Activated CD8-positive, alpha-beta T cell treated with anti-CD3 and anti-CD28 coated beads for 36 hours (primary cell): ENCODE measurements at regions not wholly inside any gene's neighbourhood (a gene's known extent, or its start where the extent isn't known, plus 50 kb on each side); places are given as distances from the start of the nearest gene placed in this dataset.

Experiments used
- ATAC-seq: fragments of 200-7000 bp; cut with Tn5 transposase; one replicate; pipeline ENCODE4 v1.10.0; 2021; ENCODE audit warnings: mild to moderate bottlenecking, moderate library complexity
- CTCF ChIA-PET: fragments of 350-600 bp; sonication (Branson Sonifier 250); formaldehyde crosslinking; loops from one replicate; lab custom pipeline; 2021; ENCODE audit warnings: antibody characterized with exemption; lab: Charles Lee
- POLR2A ChIA-PET: fragments of 350-600 bp; sonication (Branson Sonifier 250); formaldehyde crosslinking; loops from one replicate; lab custom pipeline; 2021; ENCODE audit warnings: antibody characterized with exemption; lab: Charles Lee
- DNase-seq: peaks from one replicate; pipeline ENCODE4 v3.0.0-alpha.2; 2020
- H3K27ac Mint-ChIP-seq: one replicate; pipeline ENCODE4 v1.8.0; 2021; ENCODE audit warnings: mild to moderate bottlenecking, mixed read lengths
- H3K27me3 Mint-ChIP-seq: one replicate; pipeline ENCODE4 v1.8.0; 2021; ENCODE audit warnings: mixed read lengths
- H3K36me3 Mint-ChIP-seq: one replicate; pipeline ENCODE4 v1.8.0; 2021; ENCODE audit warnings: low read depth, mixed read lengths
- H3K4me1 Mint-ChIP-seq: one replicate; pipeline ENCODE4 v1.8.0; 2021; ENCODE audit warnings: low read depth, mixed read lengths
- H3K4me3 Mint-ChIP-seq: one replicate; pipeline ENCODE4 v1.8.0; 2021; ENCODE audit warnings: mild to moderate bottlenecking, moderate library complexity, mixed read lengths
- H3K9me3 Mint-ChIP-seq: one replicate; pipeline ENCODE4 v1.8.0; 2021; ENCODE audit warnings: mixed read lengths
- CTCF ChIP-seq: fragments of 200-600 bp; IDR thresholded peaks from one replicate; pipeline ENCODE4 v1.8.0; 2022; ENCODE audit warnings: antibody characterized with exemption, mild to moderate bottlenecking
- intact Hi-C: fragments of 100-400 bp; cut with micrococcal nuclease; formaldehyde crosslinking; loops from one replicate; pipeline ENCODE4 v1.10.0; 2022

DNA sequence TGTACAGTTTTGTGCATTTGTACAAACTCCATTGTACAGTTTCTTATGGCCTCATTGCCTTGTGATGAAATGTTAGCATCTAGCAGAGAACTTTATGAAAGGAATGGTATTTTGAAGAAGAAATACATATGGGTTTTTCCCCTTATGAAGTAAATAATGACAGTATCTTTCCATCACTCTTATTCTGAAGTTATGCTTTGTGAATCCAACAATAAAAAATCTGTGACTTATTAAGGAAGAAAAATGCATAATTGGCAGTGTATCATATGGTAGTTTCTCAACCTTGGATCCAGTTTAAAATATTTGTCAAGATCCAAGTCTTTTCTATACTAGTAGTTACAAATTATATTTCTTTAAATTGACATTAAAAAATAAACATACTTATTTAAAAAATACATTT is 859.1 kb upstream of the FLRT2 start:
- intact Hi-C loops, result no loop called here

GRCh38 chr14:84671776-84672175 is 858.2 kb upstream of the FLRT2 start:
- CTCF ChIA-PET, result no interaction called here
- Mint-ChIP-seq H3K27me3 (no peaks in the 10 kb centered on the region), H3K36me3 (no peaks in the 10 kb centered on the region), H3K9me3 (peaks cover 3% of the 10 kb centered on the region), H3K27ac (no peak overlapping the region), H3K4me1 (no peaks in the 10 kb centered on the region), H3K4me3 (no peak overlapping the region)
- POLR2A ChIA-PET, result no interaction called here
- ATAC-seq (no peak), DNase-seq (no peak)
- intact Hi-C loops, result no loop called here
- no peak for TF ChIP-seq CTCF

More for the DNA sequence above, 859.1 kb upstream of the FLRT2 start:
- Mint-ChIP-seq H3K4me1 (no peaks in the 10 kb centered on the region), H3K27me3 (no peaks in the 10 kb centered on the region), H3K36me3 (no peaks in the 10 kb centered on the region), H3K9me3 (peaks cover 3% of the 10 kb centered on the region), H3K4me3 (no peak overlapping the region), H3K27ac (no peak overlapping the region)
- no peak for ATAC-seq
- POLR2A ChIA-PET, result no interaction called here
- CTCF ChIA-PET, result no interaction called here
- no peak for TF ChIP-seq CTCF
- no peak for DNase-seq

- ChIA-PET CTCF (interaction anchor here (1.7 kb wide), 1 partner anchor 10 kb away, joined by 5 read pairs; no protein-coding TSS in a partner anchor), POLR2A (no interaction called here)
- DNase-seq, result no peak
- H3K9me3 Mint-ChIP-seq, result no peaks in the 10 kb centered on the region
- ATAC-seq, result no peak
- no peak for TF ChIP-seq CTCF
- H3K4me3 Mint-ChIP-seq, result no peak overlapping the region
- no peaks in the 10 kb centered on the region for H3K4me1 Mint-ChIP-seq
- H3K27ac Mint-ChIP-seq, result no peak overlapping the region
- H3K27me3 Mint-ChIP-seq, result no peaks in the 10 kb centered on the region
- intact Hi-C loops, result no loop called here
- no peaks in the 10 kb centered on the region for H3K36me3 Mint-ChIP-seq
Observed at GRCh38 chr14:84674636-84675035, 855.3 kb upstream of the FLRT2 start.

GRCh38 chr14:84686550-84686949 is 843.4 kb upstream of the FLRT2 start:
- Mint-ChIP-seq H3K27ac (no peak overlapping the region), H3K36me3 (no peaks in the 10 kb centered on the region), H3K9me3 (peaks cover 9% of the 10 kb centered on the region), H3K4me3 (no peak overlapping the region), H3K27me3 (no peaks in the 10 kb centered on the region), H3K4me1 (no peaks in the 10 kb centered on the region)
- ChIA-PET CTCF (no interaction called here), POLR2A (no interaction called here)
- intact Hi-C loops, result no loop called here
- ATAC-seq (no peak), DNase-seq (no peak)
- no peak for TF ChIP-seq CTCF

DNA sequence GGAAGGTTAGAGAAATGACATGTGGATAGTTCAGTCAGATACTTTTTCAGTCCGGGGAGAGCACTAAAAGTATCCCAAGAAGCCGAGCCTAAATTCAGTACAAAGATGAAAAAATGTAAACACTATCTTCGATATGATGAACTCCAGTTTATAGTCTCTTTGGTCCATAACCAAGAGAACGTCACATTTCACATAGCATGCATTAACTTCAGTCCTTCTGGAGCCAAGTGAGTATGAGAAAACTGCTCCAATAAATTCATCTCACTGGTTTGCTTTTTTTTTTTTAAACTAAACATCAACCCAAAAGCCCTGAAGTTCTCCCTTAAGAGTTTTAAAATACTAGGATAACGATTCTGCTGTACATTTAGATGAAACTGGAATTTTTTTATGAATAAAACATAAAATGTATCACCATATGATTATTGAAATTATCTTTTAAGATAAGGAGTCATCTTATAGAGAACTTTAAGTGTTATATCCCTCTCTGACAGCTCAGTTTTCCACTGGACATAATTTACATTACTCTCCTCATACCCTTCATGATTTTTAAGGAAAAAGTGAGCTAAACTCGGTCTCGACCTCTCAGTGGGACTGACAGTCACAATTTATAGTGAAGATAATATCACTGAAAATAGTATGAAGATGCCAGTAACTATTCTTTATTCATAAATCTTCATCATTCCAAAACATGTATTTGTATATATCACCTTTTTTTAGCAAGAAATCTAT is 841.5 kb upstream of the FLRT2 start:
- ATAC-seq (no peak), DNase-seq (no peak)
- POLR2A ChIA-PET, result no interaction called here
- intact Hi-C loops, result no loop called here
- no peak overlapping the region for H3K4me3 Mint-ChIP-seq
- H3K27me3 Mint-ChIP-seq, result no peaks in the 10 kb centered on the region
- no peak overlapping the region for H3K27ac Mint-ChIP-seq
- H3K36me3 Mint-ChIP-seq, result no peaks in the 10 kb centered on the region
- CTCF ChIA-PET, result no interaction called here
- H3K9me3 Mint-ChIP-seq, result peaks cover 4% of the 10 kb centered on the region
- no peak for TF ChIP-seq CTCF
- H3K4me1 Mint-ChIP-seq, result no peaks in the 10 kb centered on the region
